ENCODE measurements at regions not wholly inside any gene's neighbourhood (a gene's known extent, or its start where the extent isn't known, plus 50 kb on each side); places are given as distances from the start of the nearest gene placed in this dataset.
"Not testable (repeated sequence)": the region's sequence is repeated elsewhere in the genome, so short reads cannot be mapped to it uniquely, and the experiment has no call there.

DNA sequence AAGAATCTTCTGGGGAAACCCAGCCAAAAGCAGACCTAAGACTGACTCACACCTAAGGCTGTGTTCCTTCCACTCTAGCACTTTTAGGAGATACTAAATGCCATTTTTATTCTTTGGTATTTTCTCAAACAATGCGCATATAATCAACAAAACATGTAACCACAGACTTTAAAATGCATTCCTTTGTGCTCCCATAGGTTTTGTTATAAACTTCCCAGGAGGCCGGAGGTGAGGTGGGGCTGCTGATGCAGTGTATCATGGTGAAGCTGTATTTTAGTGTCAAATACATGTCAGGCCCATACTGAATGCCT lies 155.2 kb downstream of the BTBD3 start:
- DNase-seq = no peak

DNA sequence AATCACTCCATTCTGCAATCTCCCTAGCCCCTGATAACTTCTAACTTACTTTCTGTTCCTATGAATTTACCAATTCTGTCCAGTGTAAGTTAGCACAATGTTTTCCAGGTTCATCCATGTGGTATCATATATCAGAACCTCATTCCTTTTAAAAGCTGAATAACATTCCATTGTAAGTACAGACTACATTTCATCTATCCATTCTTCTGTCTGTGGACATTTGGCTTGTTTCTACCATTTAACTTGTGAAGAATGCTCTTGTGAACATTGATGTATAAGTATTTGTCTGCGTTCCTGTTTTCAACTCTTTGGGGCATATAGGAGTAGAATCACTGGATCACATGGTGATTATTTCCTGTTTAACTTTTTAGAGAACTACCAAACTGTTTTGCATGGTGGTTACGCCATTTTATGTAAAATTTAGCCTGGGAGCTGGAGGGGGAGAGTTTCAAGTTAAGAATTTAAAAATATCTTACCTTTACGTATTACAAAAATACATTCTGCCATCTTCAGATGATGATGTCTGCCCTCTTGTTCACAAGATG lies 156.5 kb downstream of the BTBD3 start:
- DNase-seq = no peak

DNA sequence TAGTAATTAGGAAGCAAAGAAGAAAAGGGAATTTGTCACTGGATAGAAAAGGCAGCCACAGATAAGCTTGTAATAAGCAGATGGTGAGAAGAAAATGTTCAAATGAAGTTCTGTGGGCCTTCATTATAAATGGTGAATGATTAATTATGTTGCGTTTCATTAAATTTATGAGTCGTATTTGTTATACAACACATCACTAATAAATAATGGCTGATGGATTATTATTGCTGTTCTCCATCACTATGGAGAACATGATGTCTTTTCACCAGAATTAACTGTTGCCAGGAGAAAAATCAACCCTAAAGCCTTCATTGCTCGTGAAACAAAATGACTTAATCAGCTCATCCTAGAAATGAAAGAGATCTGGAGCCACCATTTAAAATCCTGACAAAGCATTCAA lies 158.5 kb downstream of the BTBD3 start:
- no peak for DNase-seq

DNA sequence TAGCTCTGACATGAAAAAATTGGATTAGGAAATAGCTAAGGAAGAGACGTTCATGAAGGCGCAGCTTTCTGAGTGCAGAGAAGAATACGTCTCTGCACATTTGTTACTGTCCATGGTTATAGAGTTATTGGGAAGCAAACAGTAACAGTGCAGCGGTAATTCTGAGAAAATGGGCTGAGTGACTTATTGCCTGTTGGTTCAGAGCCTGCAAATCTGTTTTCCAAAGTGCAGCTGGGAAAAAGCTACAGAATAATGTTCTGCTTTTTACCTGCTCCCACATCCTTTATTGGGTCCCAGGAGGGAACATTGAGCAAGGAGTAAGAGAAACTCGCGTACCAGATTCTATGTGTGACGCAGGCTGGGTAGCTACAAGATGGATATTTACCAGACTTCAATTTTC lies 160.2 kb downstream of the BTBD3 start:
- no peak for DNase-seq

DNA sequence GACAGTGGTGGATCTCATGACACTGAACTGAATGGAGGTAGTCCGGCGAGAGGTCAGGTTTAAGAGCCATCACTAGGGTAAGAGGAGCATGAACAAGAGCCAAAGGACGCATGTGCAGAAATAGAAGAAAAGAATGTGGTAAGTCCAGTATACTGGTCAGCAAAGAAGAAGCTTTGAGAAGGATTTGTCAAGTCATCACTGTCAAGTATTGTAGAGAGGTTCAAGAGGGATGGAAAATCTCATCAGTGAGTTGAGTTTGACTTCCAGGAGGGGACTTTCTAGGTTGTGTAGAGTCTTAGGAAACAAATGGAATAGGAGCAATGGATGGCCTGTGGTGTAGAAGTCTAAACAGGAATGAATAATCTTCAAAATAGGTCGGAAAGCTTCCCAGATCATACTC lies 161.8 kb downstream of the BTBD3 start:
- DNase-seq = no peak

DNA sequence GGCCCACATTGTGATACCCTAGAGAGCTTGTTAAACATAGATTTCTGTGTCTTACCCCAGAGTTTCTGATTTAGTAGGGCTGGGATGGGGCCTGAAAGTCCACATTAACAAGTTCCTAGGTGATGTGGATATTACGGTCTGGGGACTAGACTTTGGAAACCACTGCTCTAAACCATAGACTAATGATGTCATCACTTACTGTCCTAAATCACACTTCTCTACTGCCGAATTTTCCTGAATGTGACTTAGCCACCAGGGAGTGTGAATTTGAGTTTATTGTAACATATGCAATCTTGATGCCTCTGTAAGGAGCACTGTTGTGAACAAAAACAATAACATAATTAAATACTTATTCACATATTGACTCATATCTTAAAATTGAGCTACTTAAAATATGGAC lies 165.6 kb downstream of the BTBD3 start:
- no peak for DNase-seq

DNA sequence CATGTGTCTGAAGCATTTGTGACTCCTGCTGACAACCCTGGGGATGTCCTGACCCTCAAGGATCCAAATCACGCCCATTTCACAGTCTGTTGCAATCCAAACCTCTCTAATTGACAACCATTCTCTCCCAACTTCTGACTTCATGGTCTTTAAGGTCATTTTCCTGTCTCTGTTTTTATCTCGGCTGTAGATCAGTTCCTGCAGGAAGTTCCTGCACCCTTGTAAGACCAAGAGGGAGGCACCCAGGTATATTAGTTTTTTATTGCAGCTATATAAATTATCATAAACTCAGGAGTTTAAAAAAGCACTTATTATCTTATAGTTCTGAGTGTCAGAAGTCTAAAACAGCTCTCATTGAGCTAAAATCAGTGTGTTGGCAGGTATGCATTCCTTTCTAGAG lies 166.8 kb downstream of the BTBD3 start:
- no peak for DNase-seq

DNA sequence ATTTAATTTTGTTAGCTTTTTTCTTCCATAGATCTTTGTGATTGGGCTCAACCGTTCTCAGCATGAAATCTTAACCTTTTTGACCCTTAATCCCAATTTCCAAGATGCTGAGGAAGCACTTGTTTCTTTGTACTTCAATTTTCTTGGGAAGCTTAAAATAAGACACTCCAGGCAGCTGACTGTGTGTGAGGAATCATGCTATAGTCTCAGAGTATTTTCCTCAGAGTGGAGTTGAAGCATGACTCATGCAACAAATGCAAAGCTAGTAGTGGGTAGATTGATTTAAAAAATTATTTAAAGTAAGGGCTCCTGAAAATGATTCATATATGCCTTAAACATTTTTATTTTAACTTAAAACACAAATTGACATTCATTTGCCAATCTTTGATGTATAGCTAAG lies 168.7 kb downstream of the BTBD3 start:
- DNase-seq = no peak

DNA sequence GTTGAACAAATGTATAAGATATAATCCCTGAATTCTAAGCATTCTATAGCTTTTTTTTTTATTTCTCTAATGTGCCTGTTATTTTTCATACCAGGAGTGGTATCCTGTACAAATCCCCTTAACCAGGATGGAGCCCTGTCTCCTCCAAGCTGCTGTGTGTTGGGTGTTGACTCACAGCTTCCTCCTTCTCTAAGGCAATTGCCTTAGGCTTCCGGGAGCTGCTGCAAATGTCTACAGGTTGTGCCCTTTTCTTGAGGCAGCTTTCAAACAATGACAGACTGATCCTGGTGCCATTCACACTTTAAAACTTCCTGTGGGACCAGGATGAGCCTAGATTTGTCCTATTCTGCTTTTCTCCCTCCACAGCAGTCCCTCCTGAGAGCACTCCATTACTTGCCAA lies 173.2 kb downstream of the BTBD3 start:
- no peak for DNase-seq

DNA sequence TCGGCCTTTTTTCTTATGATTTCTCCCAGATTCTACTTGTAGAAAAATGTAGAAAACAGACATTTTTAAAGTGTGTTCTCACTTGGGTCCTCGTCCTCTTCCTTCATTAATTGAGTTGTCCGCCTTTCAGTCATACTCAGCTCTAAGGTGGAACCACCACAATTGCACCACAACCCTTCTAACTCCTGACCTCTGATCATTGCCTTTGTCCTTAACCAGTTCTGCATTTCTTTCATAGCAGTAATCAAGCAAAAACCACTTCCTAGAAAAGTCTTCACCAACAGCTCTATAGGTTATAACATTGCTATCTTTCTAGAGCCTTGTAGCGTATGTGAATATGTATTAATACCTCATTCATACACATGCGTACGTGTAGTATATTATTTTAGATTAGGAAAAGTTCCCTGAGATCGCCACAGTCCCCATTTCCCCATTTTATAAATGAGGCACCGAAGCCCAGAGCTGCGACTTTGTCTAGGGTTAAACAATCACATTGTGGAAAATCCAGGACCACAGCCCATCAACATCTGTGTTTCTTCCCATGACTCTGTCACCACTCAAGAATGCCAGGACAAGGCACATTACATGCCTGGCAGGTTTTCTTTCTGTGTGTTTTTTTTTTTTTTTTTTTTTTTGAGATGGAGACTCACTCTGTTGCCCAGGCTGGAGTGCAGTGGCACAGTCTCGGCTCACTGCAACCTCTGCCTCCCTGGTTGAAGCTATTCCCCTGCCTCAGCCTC lies 175.5 kb downstream of the BTBD3 start:
- DNase-seq = no peak

DNA sequence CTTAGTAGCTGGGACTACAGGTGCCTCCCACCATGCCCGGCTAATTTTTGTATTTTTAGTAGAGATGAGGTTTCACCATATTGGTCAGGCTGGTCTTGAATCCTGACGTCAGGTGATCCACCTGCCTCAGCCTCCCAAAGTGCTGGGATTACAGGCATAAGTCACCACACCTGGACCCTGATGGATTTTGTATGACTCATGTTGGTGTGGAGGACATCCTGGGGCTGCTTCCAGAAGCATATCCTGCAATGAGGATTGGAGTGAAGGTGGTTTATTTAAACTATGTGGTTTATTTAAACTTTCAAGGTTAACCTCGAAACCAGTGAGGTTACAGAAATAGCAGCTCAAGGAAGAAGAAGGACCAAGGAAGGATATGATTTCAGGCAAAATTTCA lies 176.1 kb downstream of the BTBD3 start:
- not testable (repeated sequence) for DNase-seq

DNA sequence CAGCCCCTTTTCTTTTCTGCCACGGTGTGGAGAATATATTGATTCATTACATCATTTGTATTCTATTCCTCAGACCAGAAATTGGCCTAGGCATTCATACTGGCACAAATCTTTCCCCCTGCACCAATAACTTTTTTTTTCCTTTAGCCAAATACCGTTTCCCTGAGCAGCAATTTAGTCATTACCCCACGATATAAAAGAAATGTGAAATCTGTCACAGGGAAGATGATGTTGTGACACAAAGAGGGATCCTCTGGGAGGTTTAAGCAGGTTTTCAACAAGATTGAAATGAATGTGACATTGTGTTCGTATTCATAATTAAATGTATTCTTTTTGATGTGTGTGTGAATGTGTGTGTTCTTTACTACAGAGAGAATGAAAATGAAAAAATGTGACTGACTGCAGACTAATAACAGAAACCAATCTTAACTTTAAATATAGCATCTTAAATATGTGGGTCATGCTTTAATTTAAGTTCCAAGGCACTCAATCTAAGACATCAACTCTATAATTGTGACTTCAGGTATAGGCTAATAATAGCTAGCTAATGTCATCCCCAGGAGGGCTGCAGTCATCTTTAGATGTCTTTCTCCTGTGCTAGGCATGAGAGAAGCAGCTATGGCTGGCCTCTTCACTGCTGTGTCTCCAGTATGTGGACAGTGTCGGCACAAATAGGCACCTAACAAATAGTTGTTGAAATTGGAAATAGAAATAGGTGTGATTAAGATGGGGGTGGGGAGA lies 177.7 kb downstream of the BTBD3 start:
- no peak for DNase-seq

DNA sequence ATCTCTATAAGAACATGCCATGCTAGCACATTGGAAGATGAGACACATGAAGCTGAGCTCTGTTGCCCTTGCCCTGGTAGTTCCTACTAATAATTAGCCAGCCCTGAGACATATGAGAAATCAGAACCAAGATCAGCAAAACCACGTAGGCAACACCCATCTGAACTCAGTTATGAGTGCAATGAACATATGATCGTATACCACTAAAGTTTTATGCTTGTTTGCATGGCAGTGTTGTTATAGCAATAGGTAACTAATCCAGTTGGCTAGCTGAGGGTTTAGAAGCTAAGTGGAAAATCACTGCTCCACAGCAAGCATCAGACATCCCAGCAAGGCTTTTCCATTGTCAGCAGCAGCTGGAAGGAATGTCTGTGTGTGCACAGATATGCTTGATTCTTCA lies 180.7 kb downstream of the BTBD3 start:
- DNase-seq = no peak

DNA sequence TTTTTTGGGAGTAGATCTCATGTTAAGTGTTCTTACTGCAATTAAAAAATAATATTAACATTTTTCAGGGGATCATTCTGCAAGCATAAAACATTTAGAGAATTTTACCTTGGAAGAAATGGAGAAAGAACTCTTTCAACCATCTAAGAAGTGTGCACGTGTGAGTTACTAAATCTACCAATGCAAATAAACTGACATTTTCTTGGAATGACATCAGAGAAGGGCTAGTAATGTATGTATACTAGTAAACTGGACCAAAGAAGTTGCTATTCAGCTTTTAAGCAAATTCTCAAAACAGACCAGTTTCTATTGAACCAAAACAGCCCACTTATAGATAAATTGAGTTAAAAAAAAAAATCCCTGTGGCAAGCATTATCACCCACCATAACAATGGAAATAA lies 191.2 kb downstream of the BTBD3 start:
- DNase-seq = no peak

DNA sequence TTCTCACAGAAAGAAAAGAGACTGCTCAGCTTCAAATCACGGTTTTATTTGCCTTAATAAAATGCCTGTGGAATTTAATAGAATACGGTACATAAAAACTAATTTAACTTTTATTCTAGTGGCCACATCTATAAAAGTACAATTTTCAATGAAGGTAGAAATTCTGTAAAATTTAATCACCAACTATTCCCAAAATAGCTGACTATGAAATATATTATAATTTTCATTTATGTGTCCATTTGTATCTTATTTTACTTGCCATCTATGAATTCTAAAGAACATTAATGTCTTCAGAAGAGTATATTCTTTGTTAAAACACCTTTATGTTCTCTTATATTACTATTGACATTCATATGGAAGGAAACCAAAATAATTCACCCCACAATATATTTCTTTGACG lies 192.6 kb downstream of the BTBD3 start:
- no peak for DNase-seq

DNA sequence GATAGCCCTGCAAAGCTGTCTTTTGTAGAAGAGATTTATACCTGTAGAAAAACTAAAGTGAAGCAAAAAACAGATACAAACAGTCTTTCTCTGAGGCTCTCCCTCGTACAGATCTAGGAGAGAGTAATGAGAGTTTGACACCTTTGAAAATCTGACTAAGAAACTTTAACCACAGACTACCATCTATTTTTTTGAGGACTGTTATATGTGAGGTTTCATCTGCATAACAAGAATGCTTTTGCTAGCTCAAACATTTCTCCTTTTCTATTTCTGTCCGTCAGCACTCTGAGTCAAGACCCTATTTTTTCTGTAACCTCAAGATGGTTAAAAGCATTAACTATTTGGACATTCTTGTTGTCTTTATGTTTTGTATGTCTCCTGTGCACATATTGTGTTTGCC lies 193.0 kb downstream of the BTBD3 start:
- no peak for DNase-seq

DNA sequence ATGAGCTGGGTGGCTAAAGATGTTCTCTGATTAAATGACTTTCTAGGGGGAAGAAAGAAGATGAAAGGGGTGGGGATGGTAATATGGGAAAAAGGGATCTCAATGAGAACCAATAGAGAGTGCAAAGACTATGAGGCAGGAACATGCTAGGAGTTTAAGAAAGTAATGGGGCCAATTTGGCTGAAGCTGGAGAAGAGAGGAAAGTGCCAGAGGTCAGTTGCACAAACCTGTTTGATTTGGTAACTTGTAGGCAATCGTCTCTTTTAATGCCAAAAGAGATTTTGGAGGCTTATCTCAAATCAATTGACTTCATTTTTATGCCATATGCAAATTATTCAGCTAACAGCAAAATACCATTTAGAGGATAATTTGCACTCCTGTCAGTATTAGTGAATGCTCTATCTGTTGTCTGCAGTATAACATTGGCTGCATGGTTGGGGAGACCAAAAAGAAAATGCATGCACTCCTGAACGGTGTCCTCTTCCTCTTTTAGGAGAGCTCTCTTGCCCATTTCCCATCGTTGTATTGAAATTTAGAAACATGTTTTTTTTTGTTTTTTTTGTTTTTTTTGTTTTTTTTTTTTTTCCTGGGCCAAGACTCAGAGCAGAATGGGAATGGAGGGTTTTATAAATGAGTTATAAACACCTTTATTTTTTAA lies 193.9 kb downstream of the BTBD3 start:
- DNase-seq = no peak

DNA sequence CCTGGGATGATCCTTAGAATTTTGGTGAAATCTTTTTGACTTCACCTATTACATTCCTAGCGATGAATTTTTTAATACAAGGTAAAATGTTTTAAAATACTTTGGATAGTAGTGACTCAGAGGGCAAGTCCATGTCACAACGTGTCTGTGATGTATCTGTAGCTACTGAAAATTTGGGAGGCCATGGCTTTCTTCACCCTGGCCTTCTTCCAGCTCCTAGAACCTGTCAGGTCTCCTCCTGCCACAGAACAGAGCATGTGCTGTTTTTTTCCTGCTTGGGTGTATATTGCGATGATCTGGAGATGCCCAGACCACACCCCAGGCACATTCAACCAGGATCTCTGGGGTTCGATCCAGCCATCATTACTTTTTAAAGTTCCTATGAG lies 194.4 kb downstream of the BTBD3 start:
- DNase-seq = no peak

DNA sequence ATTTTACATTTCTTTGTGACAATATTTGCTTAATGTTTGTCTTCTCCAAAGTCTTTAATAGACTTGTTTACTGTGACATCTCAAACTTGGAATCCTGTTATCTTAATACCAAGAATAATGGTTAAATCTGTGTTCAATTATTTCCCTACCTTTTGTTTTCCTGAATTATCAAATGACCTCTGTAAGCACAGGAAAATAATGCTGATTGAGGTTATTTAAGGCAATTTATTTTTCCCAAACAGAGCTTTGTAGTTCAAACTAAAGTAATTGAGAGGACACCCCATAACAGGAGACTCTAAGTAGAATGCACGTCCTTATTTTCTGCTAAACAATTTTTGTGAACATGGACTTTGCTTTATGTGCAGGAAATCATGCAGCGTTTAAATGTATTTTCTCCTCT lies 195.0 kb downstream of the BTBD3 start:
- DNase-seq = no peak

DNA sequence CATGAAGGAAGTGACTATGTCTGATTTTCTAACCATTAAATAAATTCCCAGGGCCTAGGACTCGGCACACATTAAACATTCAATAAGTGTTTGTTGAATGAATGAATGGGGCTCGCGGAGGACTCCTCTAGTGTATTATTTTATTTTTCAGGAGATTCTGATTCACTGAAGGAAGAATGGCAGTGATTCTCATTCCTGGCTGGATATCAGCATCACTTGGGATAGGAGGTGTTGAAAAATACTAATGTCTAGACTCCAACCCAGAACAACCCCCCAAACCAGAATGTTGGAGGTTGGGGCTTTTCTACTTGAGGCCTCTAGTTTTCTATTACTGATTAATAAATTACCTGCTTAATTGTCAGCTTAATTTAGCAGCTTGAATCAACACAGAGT lies 195.4 kb downstream of the BTBD3 start:
- DNase-seq = no peak

DNA sequence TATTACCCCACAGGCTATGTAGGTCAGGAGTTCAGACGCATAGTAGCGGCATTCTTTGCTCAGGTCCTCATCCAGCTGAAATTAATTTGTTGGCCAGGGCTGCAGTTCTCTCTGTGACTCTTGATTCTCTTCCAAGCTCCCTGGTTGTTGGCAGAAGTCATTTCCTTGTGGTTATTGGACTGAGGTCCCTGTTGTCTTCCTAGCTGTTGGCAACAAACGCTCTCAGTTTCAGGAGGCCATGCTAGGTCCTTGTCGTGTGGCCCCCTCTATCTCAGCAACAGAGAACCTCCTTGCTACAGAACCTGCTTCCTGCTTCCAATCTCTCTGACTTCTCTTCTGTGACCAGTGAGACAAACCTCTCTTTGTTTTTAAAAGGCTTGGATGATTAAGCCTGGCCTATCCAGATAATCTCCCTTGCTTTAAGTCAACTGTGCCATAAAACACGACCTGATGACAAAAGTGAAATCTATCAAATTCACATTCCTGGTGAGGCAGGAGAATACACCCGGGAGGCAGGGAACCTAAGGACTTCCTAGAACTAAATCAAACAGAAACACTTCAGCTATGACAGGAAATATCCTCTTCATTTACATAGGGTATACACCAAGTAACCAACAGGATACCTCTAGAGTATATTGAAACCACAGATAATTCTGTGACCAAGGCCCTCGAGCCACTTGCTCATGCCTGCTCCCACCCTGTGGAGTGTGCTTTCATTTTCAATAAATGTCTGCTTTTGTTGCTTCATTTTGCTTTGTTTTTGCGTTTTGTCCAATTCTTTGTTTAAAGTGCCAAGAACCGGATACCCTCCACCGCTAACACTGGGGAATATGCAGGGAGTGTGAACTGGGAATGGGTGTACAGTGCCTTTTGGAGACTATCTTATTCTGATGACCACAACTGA lies 196.0 kb downstream of the BTBD3 start:
- no peak for DNase-seq

DNA sequence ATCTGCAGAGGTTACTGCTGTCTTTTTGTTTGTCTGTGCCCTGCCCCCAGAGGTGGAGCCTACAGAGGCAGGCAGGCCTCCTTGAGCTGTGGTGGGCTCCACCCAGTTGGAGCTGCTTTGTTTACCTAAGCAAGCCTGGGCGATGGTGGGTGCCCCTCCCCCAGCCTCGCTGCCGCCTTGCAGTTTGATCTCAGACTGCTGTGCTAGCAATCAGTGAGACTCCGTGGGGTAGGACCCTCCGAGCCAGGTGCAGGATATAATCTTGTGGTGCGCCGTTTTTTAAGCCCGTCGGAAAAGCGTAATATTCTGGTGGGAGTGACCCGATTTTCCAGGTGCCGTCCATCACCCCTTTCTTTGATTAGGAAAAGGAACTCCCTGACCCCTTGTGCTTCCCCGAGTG lies 211.4 kb downstream of the BTBD3 start:
- DNase-seq = not testable (repeated sequence)

DNA sequence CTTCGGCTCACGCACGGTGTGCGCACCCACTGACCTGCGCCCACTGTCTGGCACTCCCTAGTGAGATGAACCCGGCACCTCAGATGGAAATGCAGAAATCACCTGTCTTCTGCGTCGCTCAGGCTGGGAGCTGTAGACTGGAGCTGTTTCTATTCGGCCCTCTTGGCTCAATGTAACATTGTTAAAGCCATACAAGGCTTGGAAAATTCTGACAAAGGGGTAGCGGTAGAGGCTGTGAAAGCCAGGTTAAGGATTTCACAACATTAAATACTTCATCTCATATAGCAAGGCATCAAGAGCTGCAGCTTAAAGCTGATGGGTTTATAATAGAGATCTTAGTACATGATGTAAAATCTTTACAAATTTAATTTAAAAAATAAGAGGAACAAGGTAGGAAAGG lies 211.8 kb downstream of the BTBD3 start:
- not testable (repeated sequence) for DNase-seq

All from NCI-H1436 treated with DMSO at 0.1 percent for 48 hours (cell line).